Fibroblast of lung (primary cell): ENCODE measurements at regions not wholly inside any gene's neighbourhood (a gene's known extent, or its start where the extent isn't known, plus 50 kb on each side); places are given as distances from the start of the nearest gene placed in this dataset.

Source experiments
- CTCF ChIP-seq, 2 donors: IDR thresholded peaks in 1 of 2; conservative IDR thresholded peaks in 1 of 2; 1 replicate in 1 of 2; 2 replicates in 1 of 2; pipeline ENCODE4 v1.5.1; 2011 to 2012; ENCODE audit warnings: low read length in 2 of 2, control low read depth in 1 of 2, inconsistent platforms in 1 of 2, low read depth in 1 of 2, mild to moderate bottlenecking in 1 of 2
- EZH2 ChIP-seq: IDR thresholded peaks from 2 replicates; pipeline ENCODE4 v1.5.1; 2012; ENCODE audit warnings: low read length, control low read depth, mild to moderate bottlenecking; ENCODE audit errors: missing control alignments

GRCh38 chr12:89140602-89141238 is 211.6 kb downstream of the DUSP6 start:
- no peak for TF ChIP-seq CTCF (conservative IDR thresholded peaks at IDR 0.05 in 1 of 2, IDR thresholded peaks at IDR 0.05 in 1 of 2; ENCODE audit: low read depth in 1 of 2, low read length in 2 of 2)
- TF ChIP-seq EZH2 = no peak
